ENCODE measurements at regions not wholly inside any gene's neighbourhood (a gene's known extent, or its start where the extent isn't known, plus 50 kb on each side); places are given as distances from the start of the nearest gene placed in this dataset.
A peak's percentile ranks its signal among the peaks of the same experiment; 100 is the strongest.

- DNase-seq = no peak
These were observed 109.9 kb upstream of the TIAM2 start for GRCh38 chr6:154885214-154885613.

GRCh38 chr6:154886016-154886415 is 109.1 kb upstream of the TIAM2 start:
- DNase-seq = no peak

- no peak for DNase-seq
These were observed 108.6 kb upstream of the TIAM2 start for GRCh38 chr6:154886471-154886870.

GRCh38 chr6:154887051-154887450 is 108.1 kb upstream of the TIAM2 start:
- DNase-seq = no peak

- DNase-seq = no peak
These were observed 106.5 kb upstream of the TIAM2 start for GRCh38 chr6:154888421-154889295.

- no peak for DNase-seq
These were observed 104.2 kb upstream of the TIAM2 start for GRCh38 chr6:154890874-154891273.

GRCh38 chr6:154891901-154892300 is 103.2 kb upstream of the TIAM2 start:
- no peak for DNase-seq

GRCh38 chr6:154893917-154894316 is 101.2 kb upstream of the TIAM2 start:
- DNase-seq = no peak

- no peak for DNase-seq
These were observed 100.2 kb upstream of the TIAM2 start for GRCh38 chr6:154894902-154895301.

GRCh38 chr6:154895841-154896240 is 99.3 kb upstream of the TIAM2 start:
- no peak for DNase-seq

GRCh38 chr6:154898821-154899220 is 96.3 kb upstream of the TIAM2 start:
- DNase-seq = no peak

- DNase-seq = no peak
These were observed 95.2 kb upstream of the TIAM2 start for GRCh38 chr6:154899824-154900463.

GRCh38 chr6:154901876-154902552 is 93.1 kb upstream of the TIAM2 start:
- no peak for DNase-seq

GRCh38 chr6:154907291-154907690 is 87.8 kb upstream of the TIAM2 start:
- DNase-seq = peak; percentile 28

- DNase-seq = no peak
These were observed 86.4 kb upstream of the TIAM2 start for GRCh38 chr6:154908723-154909122.

GRCh38 chr6:154909311-154909710 is 85.8 kb upstream of the TIAM2 start:
- DNase-seq = no peak

GRCh38 chr6:154909821-154910220 is 85.3 kb upstream of the TIAM2 start:
- DNase-seq = no peak

- peak; percentile 51 for DNase-seq
These were observed 80.8 kb upstream of the TIAM2 start for GRCh38 chr6:154914288-154914687.

- DNase-seq = no peak
These were observed 78.3 kb upstream of the TIAM2 start for GRCh38 chr6:154916857-154917256.

GRCh38 chr6:154917941-154918340 is 77.2 kb upstream of the TIAM2 start:
- no peak for DNase-seq

- no peak for DNase-seq
These were observed 75.3 kb upstream of the TIAM2 start for GRCh38 chr6:154919806-154920205.

GRCh38 chr6:154920495-154921200 is 74.5 kb upstream of the TIAM2 start:
- no peak for DNase-seq

GRCh38 chr6:154921482-154921881 is 73.6 kb upstream of the TIAM2 start:
- DNase-seq = peak; percentile 58
